H9 (cell line): ENCODE measurements at regions not wholly inside any gene's neighbourhood (a gene's known extent, or its start where the extent isn't known, plus 50 kb on each side); places are given as distances from the start of the nearest gene placed in this dataset.

Experiments
- DNase-seq: peaks from one replicate; pipeline ENCODE4 v3.0.0-alpha.2; 2017
- H2AFZ ChIP-seq: one replicate; pipeline ENCODE4 v1.6.1; 2013; ENCODE audit warnings: mild to moderate bottlenecking, low read length, control low read depth, moderate library complexity
- H2AK5ac ChIP-seq: 2 replicates; pipeline ENCODE4 v1.6.1; 2013; ENCODE audit warnings: low read length, control low read depth, mixed read lengths; ENCODE audit not compliant: insufficient read length
- H2BK120ac ChIP-seq: one replicate; pipeline ENCODE4 v1.6.1; 2013; ENCODE audit warnings: low read depth, mild to moderate bottlenecking, low read length, control low read depth, inconsistent platforms; ENCODE audit not compliant: poor library complexity, severe bottlenecking
- H2BK12ac ChIP-seq: 2 replicates; pipeline ENCODE4 v1.6.1; 2013; ENCODE audit warnings: low read length, control low read depth, mixed read lengths, low read depth; ENCODE audit not compliant: insufficient read length
- H2BK15ac ChIP-seq: 2 replicates; pipeline ENCODE4 v1.6.1; 2013; ENCODE audit warnings: low read depth, low read length, control low read depth
- H2BK20ac ChIP-seq: one replicate; pipeline ENCODE4 v1.6.1; 2013; ENCODE audit warnings: low read depth, mild to moderate bottlenecking, low read length, control low read depth, inconsistent platforms; ENCODE audit not compliant: poor library complexity, severe bottlenecking
- H2BK5ac ChIP-seq: 2 replicates; pipeline ENCODE4 v1.6.1; 2013; ENCODE audit warnings: low read length, control low read depth, mixed read lengths; ENCODE audit not compliant: insufficient read length
- H3K14ac ChIP-seq: 2 replicates; pipeline ENCODE4 v1.6.1; 2013; ENCODE audit warnings: low read length, control low read depth; ENCODE audit not compliant: insufficient read depth
- H3K18ac ChIP-seq: 2 replicates; pipeline ENCODE4 v1.6.1; 2013; ENCODE audit warnings: low read depth, mild to moderate bottlenecking, mixed read lengths, low read length, control low read depth; ENCODE audit not compliant: insufficient read length
- H3K23ac ChIP-seq: 2 replicates; pipeline ENCODE4 v1.6.1; 2013; ENCODE audit warnings: low read length, control low read depth, mixed read lengths, low read depth; ENCODE audit not compliant: insufficient read length
- H3K23me2 ChIP-seq: 2 replicates; pipeline ENCODE4 v1.6.1; 2013; ENCODE audit warnings: low read depth, mild to moderate bottlenecking, mixed read lengths, low read length, control low read depth; ENCODE audit not compliant: insufficient read length, poor library complexity, severe bottlenecking
- H3K27ac ChIP-seq: 2 replicates; pipeline ENCODE4 v1.5.1; 2013; ENCODE audit warnings: low read length, control low read depth, mixed read lengths, low read depth; ENCODE audit not compliant: insufficient read length
- H3K27me3 ChIP-seq: 2 replicates; pipeline ENCODE4 v1.6.1; 2013; ENCODE audit warnings: low read length, control low read depth, inconsistent platforms; ENCODE audit not compliant: insufficient read depth
- H3K4ac ChIP-seq: 2 replicates; pipeline ENCODE4 v1.6.1; 2013; ENCODE audit warnings: low read depth, mild to moderate bottlenecking, control low read depth, inconsistent platforms, low read length, moderate library complexity
- H3K4me1 ChIP-seq: 2 replicates; pipeline ENCODE4 v1.6.1; 2013; ENCODE audit warnings: low read length, control low read depth, inconsistent platforms; ENCODE audit not compliant: insufficient read depth
- H3K4me2 ChIP-seq: 2 replicates; pipeline ENCODE4 v1.6.1; 2013; ENCODE audit warnings: low read length, control low read depth, mixed read lengths; ENCODE audit not compliant: insufficient read length, insufficient read depth
- H3K56ac ChIP-seq: 2 replicates; pipeline ENCODE4 v1.6.1; 2013; ENCODE audit warnings: low read depth, mild to moderate bottlenecking, mixed read lengths, low read length, control low read depth; ENCODE audit not compliant: insufficient read length
- H3K79me1 ChIP-seq: 2 replicates; pipeline ENCODE4 v1.6.1; 2013; ENCODE audit warnings: low read depth, mild to moderate bottlenecking, moderate library complexity, low read length, control low read depth, inconsistent platforms; ENCODE audit not compliant: insufficient read depth, poor library complexity, severe bottlenecking
- H3K79me2 ChIP-seq: 2 replicates; pipeline ENCODE4 v1.6.1; 2013; ENCODE audit warnings: low read length, control low read depth, inconsistent platforms; ENCODE audit not compliant: insufficient read depth
- H3K9ac ChIP-seq: 2 replicates; pipeline ENCODE4 v1.6.1; 2013; ENCODE audit warnings: low read length, control low read depth, mixed read lengths; ENCODE audit not compliant: insufficient read length; ENCODE audit errors: extremely low read depth
- H3K9me3 ChIP-seq: one replicate; pipeline ENCODE4 v1.6.1; 2013; ENCODE audit warnings: low read depth, low read length, inconsistent platforms; ENCODE audit not compliant: control insufficient read depth
- H3T11ph ChIP-seq: one replicate; pipeline ENCODE4 v1.6.1; 2013; ENCODE audit warnings: mild to moderate bottlenecking, low read length, control low read depth, inconsistent platforms
- H4K20me1 ChIP-seq: one replicate; pipeline ENCODE4 v1.6.1; 2013; ENCODE audit not compliant: control insufficient read depth, insufficient read length, insufficient read depth
- H4K5ac ChIP-seq: 2 replicates; pipeline ENCODE4 v1.6.1; 2013; ENCODE audit warnings: low read depth, mild to moderate bottlenecking, mixed read lengths, low read length, control low read depth; ENCODE audit not compliant: insufficient read length
- H4K8ac ChIP-seq: replicated peaks from 2 replicates; pipeline ENCODE4 v1.6.1; 2013; ENCODE audit warnings: low read length, control low read depth, mixed read lengths, low read depth; ENCODE audit not compliant: insufficient read length
- H4K91ac ChIP-seq: 2 replicates; pipeline ENCODE4 v1.6.1; 2013; ENCODE audit warnings: low read depth, mild to moderate bottlenecking, moderate library complexity, mixed read lengths, low read length, control low read depth; ENCODE audit not compliant: insufficient read length
- H3K27ac Mint-ChIP-seq, 3 experiments: 2 replicates in 2 of 3; 3 replicates in 1 of 3; pipeline ENCODE4 v1.8.0; 2020 to 2021; ENCODE audit warnings: mixed read lengths in 3 of 3, mild to moderate bottlenecking in 1 of 3, moderate library complexity in 1 of 3
- H3K27me3 Mint-ChIP-seq: 2 replicates; pipeline ENCODE4 v1.8.0; 2021; ENCODE audit warnings: low read depth, mild to moderate bottlenecking, moderate library complexity, mixed read lengths
- H3K36me3 Mint-ChIP-seq, 3 experiments: 2 replicates in 2 of 3; 3 replicates in 1 of 3; pipeline ENCODE4 v1.8.0; 2020 to 2021; ENCODE audit warnings: low read depth in 3 of 3, mixed read lengths in 3 of 3; ENCODE audit not compliant: insufficient read depth in 1 of 3
- H3K4me1 Mint-ChIP-seq, 2 experiments: 2 replicates each; pipeline ENCODE4 v1.8.0; 2020; ENCODE audit warnings: mixed read lengths in 2 of 2
- H3K4me3 Mint-ChIP-seq, 2 experiments: 2 replicates in 1 of 2; 3 replicates in 1 of 2; pipeline ENCODE4 v1.8.0; 2020 to 2021; ENCODE audit warnings: mild to moderate bottlenecking in 2 of 2, mixed read lengths in 2 of 2, moderate library complexity in 1 of 2
- H3K9me3 Mint-ChIP-seq, 2 experiments: 2 replicates in 1 of 2; 3 replicates in 1 of 2; pipeline ENCODE4 v1.8.0; 2020; ENCODE audit warnings: mild to moderate bottlenecking in 2 of 2, mixed read lengths in 2 of 2, moderate library complexity in 1 of 2
- CTCF ChIP-seq: fragments of 200-600 bp; sonication (generic); conservative IDR thresholded peaks from 3 replicates; pipeline ENCODE4 v1.8.0; 2021; ENCODE audit warnings: antibody characterized with exemption, mild to moderate bottlenecking
- WGBS: extraction: QIAGEN DNeasy Blood & Tissue Kit; methylation state at CpG from one replicate; pipeline ENCODE4 v1.1.7; 2013; ENCODE audit warnings: missing lambda C conversion rate, low lambda C conversion rate, mixed read lengths; ENCODE audit not compliant: insufficient read length; ENCODE audit errors: extremely low coverage; 5-methylcytosine and 5-hydroxymethylcytosine counted together

- WGBS = no CpG with 5 or more reads among the region's 5 CpGs
- no peak overlapping the region for H3K27ac Mint-ChIP-seq
Measured at GRCh38 chr15:34665498-34666116, 82.2 kb upstream of the GOLGA8B start.

More at GRCh38 chr15:34665498-34666116, 82.2 kb upstream of the GOLGA8B start:
- Histone ChIP-seq H3K79me2 (no peaks in the 10 kb centered on the region), H3K14ac (no peak overlapping the region), H3K18ac (no peak overlapping the region), H3K4ac (no peak overlapping the region), H4K8ac (no peak overlapping the region), H4K5ac (no peak overlapping the region), H3K9me3 (no peaks in the 10 kb centered on the region), H3K27me3 (no peaks in the 10 kb centered on the region), H2BK120ac (no peak overlapping the region), H3K79me1 (no peaks in the 10 kb centered on the region), H2AFZ (no peak overlapping the region), H3K4me2 (no peak overlapping the region), H2BK12ac (no peak overlapping the region), H3K27ac (no peak overlapping the region), H4K91ac (no peak overlapping the region), H4K20me1 (no peaks in the 10 kb centered on the region), H3K23me2 (no peaks in the 10 kb centered on the region), H3K56ac (no peak overlapping the region), H3K4me1 (no peaks in the 10 kb centered on the region), H3K23ac (no peak overlapping the region), H2AK5ac (no peak overlapping the region), H3T11ph (no peak overlapping the region), H3K9ac (no peak overlapping the region), H2BK5ac (no peak overlapping the region), H2BK20ac (no peak overlapping the region), H2BK15ac (no peak overlapping the region)
- no peak overlapping the region for H3K4me3 Mint-ChIP-seq
- no peak for TF ChIP-seq CTCF
- no peaks in the 10 kb centered on the region for H3K4me1 Mint-ChIP-seq
- no peaks in the 10 kb centered on the region for H3K36me3 Mint-ChIP-seq
- no peaks in the 10 kb centered on the region; the same call in 1 of the 2 replicates for H3K27me3 Mint-ChIP-seq
- H3K9me3 Mint-ChIP-seq = no peaks in the 10 kb centered on the region
- no peak for DNase-seq
